NCI-H1105 treated with DMSO at 0.1 percent for 48 hours (cell line): ENCODE measurements at regions not wholly inside any gene's neighbourhood (a gene's known extent, or its start where the extent isn't known, plus 50 kb on each side); places are given as distances from the start of the nearest gene placed in this dataset.
A peak's percentile ranks its signal among the peaks of the same experiment; 100 is the strongest.
"Not testable (repeated sequence)": the region's sequence is repeated elsewhere in the genome, so short reads cannot be mapped to it uniquely, and the experiment has no call there.

Experiments used
- DNase-seq: peaks from one replicate; lab custom pipeline; 2025; lab: John Stamatoyannopoulos, UW

DNA sequence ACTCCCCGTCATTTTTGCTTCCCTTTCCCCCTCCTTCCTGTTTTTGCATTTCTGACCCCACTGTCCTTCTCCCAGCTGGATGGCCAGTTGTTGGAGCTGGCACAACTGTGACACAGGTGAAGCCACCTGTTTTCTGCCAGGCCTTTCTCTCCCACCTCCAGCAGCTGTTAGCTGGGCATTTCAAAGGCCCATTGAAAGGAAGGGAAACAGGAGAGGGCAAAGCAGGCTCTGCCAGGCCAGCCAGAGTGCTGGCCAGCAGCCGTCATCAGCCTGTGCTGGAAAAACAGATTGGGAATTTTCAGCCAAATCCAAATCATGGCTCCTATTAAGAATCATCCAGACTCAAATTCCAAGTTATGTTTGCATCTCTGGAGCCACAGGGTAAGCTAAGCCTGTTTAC, 155.2 kb upstream of the C2CD4B start:
- DNase-seq, result no peak

- DNase-seq, result no peak
These were observed 158.3 kb upstream of the C2CD4B start for GRCh38 chr15:62323353-62323890.

DNA sequence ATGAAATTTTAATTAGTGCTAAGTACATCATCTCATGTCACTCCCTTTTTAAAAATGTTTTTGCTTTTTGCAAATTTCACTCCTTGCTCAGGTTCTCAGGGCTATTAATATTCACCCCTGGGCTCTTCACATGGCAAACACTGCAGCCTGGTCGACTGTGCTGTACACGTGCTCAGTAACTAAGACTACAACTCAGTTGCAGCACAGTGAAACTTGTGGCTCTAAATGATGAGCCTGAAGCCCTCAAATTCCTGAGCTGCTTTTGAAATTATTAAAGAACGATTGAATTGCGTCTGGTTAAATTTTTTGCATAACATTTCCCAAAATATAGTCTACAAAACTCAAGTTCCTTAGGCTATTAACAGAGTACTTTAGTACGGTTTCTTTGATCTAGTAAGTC, 159.3 kb upstream of the C2CD4B start:
- DNase-seq, result no peak

- no peak for DNase-seq
These were observed 160.5 kb upstream of the C2CD4B start for GRCh38 chr15:62325597-62325996.

- no peak for DNase-seq
These were observed 161.5 kb upstream of the C2CD4B start for GRCh38 chr15:62326460-62327011.

- no peak for DNase-seq
These were observed 162.3 kb upstream of the C2CD4B start for GRCh38 chr15:62327406-62327805.

DNA sequence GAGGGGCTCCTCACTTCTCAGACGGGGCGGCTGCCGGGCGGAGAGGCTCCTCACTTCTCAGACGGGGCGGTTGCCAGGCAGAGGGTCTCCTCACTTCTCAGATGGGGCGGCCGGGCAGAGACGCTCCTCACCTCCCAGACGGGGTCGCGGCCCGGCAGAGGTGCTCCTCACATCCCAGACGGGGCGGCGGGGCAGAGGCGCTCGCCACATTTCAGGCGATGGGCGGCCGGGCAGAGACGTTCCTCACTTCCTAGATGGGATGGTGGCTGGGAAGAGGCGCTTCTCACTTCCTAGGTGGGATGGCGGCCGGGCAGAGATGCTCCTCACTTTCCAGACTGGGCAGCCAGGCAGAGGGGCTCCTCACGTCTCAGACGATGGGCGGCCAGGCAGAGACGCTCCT, 167.4 kb upstream of the C2CD4B start:
- not testable (repeated sequence) for DNase-seq

GRCh38 chr15:62334536-62334935, 169.5 kb upstream of the C2CD4B start:
- DNase-seq, result no peak

DNA sequence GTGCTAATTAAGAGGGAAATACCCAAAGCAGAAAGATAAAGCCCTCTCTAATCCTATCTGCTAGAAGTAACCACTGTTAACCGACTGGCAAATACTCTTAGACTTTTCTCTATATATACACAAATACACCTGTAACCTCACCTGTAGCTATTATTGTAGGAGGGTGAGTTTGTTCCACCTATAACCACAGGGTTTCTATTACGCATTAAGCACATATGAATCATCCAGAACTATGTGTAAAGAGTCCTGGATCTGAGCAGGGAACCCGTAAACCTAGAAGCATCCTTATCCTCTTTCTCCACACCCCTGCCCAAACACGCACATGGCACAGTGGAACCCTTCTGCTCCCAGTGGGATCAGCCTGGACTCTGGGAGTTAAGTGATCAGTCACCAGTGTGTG, 172.8 kb upstream of the C2CD4B start:
- no peak for DNase-seq

- DNase-seq, result no peak
These were observed 173.4 kb upstream of the C2CD4B start for GRCh38 chr15:62338497-62338896.

DNA sequence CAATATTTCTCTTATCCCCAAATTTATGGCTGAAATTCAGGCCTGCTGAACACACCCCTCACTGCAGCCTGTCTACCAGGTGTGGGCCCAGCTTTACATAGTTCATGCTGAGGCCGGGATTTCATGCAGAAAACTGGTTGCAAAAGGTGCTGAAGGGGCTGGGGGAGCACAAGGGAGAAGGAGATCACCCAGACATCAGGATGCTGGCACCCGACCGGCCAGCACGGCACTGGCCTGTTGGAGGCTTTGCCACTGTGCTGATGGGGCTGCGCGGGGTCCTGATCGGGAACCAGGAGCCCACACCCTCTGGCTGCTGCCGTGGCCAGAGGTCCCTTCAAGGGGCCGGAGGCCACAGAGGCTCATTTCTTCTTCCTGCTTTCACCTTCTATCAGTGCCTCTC, 177.9 kb upstream of the C2CD4B start:
- DNase-seq, result no peak

DNA sequence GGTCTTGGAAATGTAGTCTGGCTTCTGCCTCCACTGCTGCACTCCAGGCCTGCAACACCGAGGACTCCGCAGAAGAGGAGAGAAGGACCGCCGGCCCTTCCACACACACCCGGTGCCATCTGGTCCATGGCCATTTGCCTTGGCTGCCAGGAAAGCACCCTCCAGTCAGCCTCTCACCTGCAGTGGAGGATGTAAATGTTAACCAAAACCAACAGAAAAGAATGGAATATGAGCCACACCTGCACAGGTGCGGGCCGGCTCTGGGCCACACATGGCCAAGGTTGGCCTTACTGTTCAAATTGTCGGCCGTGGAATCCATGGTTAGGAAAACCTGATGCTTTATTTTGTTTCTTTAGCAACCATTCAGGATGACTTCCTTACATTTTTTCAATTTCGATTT, 178.3 kb upstream of the C2CD4B start:
- DNase-seq, result no peak

GRCh38 chr15:62344806-62345539, 179.9 kb upstream of the C2CD4B start:
- peak; percentile 78 for DNase-seq

DNA sequence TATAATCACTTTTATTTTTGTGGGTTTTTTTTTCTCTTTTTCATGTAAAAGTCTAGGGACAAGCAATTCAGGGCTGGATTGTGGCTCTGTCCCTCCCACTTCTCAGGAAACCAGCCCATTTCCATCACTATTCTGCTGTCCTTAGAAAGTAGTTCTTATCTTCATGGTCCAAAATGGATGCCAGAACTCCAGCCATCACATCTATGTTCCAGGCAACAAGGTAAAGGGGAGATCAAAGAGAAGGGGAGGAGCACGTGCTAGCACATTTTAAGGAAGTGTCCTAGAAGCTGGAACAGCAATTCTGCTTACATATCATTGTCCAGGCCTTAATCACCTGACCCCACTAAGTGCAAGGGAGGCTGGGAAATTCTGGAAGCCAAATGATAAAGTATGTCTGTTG, 181.1 kb upstream of the C2CD4B start:
- DNase-seq, result no peak

- no peak for DNase-seq
These were observed 183.0 kb upstream of the C2CD4B start for GRCh38 chr15:62348118-62348517.

DNA sequence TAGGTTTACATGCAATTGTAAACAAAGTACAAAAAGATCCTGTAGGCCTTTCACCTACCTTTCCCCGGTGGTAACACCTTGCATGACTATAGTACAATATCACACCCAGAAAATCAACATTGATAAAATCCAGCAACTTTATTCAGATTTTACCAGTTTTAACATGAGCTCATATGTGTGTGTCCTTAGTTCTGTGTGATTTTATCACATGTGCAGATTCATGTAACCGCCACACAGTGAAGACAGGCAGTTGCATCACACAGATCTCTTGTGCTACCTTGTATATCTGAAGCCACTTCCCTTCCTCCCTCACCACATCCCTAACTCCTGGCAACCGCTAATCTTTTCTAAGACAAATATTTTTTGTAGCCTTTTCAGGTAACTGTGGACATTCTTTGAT, 183.5 kb upstream of the C2CD4B start:
- DNase-seq, result no peak

DNA sequence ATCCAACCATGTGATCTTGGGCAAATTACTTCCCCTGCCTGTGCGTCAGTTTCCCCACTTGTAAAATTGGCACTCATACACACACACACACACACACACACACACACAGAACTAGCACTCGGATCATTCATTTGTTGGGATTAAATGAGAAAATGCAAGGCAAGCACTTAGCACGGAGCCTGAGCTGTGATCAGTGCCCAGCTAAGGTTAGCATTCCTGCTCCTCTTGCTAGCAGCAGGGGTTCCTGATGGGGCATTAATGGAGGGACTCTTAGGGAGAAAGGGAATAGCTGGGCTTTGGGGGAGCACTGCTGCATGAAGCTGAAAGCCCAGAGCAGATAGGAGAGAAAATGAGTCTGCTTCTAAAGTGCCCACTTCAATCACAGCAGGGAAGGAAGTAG, 187.7 kb upstream of the C2CD4B start:
- no peak for DNase-seq

DNA sequence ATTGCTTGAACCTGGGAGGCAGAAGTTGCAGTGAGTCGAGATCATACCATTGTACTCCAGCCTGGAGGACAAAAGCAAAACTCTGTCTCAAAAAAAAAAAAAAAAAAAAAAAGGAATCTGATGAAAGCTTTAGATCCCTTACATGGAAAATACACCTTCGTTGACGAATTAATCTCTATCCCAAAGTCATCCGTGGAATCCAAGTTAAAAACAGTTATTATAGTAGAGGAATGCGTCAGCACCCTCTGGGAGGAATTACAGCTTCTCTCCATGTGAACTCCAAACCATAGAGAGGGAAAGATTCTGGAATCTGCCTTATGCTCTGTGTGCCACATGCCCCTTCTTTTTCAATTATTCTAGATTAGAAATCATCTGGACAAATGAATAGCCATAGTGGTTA, 192.3 kb upstream of the C2CD4B start:
- no peak for DNase-seq

- no peak for DNase-seq
These were observed 194.3 kb upstream of the C2CD4B start for GRCh38 chr15:62359416-62359815.

DNA sequence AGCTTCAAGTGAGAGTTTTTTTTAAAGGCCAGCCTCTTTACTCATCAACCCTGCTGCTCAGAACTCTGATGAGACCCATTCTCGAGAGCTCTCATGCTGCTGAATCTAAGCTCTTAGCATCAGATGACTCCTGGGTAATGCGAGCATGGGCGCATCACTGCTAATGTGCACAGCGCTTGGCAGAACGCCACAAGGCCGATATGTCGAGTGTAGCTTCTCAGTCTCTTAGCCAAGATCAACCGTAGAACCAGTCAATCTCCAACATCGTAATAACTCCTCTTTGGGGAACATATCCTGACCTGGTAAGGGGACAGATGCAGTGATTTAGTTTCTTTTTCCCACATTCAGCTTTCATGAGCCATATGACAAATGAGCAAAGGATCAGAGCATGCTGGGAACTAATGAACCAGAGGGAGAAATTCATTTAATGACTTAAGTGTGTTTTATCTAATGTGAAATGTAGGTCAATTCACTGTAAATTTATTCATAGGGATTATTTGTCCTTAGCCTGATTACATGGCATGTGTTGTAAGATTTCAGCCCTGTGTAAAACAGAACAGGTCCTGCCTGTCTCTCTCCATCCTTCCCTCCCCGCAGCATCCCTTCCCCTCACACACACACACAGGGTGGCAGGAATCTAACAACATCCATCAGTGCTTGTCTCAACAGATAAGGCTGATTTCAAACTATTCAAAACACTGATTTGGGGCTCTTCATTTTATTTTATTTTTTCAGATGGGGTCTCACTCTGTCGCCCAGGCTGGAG, 195.4 kb upstream of the C2CD4B start:
- DNase-seq, result peak; percentile 93

GRCh38 chr15:62362144-62362543, 197.1 kb upstream of the C2CD4B start:
- no peak for DNase-seq

DNA sequence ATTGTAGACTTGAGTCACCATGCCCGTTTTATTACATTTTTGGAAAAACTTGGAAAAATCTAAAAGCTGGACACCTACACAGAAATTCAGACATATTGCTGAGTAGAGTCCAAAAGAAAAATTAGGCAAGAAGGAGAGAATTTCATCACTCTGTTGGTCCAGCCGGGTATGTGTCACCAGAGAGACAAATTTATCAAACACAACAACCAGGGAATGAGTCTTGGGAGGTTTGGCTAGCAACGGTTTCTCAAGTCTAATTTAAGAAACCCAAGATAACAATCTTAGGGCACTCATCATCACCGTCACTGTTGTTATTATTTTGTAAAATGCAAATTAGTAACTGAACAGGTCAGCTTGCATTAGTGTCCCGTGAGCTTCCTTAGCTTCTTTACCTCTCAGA, 197.5 kb upstream of the C2CD4B start:
- DNase-seq, result no peak

- no peak for DNase-seq
These were observed 198.8 kb upstream of the C2CD4B start for GRCh38 chr15:62363913-62364312.
